CMK (cell line): ENCODE measurements at regions not wholly inside any gene's neighbourhood (a gene's known extent, or its start where the extent isn't known, plus 50 kb on each side); places are given as distances from the start of the nearest gene placed in this dataset.
"Not testable (repeated sequence)": the region's sequence is repeated elsewhere in the genome, so short reads cannot be mapped to it uniquely, and the experiment has no call there.

Experiments used
- DNase-seq: peaks from one replicate; pipeline ENCODE4 v3.0.0-alpha.2; 2010; ENCODE audit warnings: low read depth

DNA sequence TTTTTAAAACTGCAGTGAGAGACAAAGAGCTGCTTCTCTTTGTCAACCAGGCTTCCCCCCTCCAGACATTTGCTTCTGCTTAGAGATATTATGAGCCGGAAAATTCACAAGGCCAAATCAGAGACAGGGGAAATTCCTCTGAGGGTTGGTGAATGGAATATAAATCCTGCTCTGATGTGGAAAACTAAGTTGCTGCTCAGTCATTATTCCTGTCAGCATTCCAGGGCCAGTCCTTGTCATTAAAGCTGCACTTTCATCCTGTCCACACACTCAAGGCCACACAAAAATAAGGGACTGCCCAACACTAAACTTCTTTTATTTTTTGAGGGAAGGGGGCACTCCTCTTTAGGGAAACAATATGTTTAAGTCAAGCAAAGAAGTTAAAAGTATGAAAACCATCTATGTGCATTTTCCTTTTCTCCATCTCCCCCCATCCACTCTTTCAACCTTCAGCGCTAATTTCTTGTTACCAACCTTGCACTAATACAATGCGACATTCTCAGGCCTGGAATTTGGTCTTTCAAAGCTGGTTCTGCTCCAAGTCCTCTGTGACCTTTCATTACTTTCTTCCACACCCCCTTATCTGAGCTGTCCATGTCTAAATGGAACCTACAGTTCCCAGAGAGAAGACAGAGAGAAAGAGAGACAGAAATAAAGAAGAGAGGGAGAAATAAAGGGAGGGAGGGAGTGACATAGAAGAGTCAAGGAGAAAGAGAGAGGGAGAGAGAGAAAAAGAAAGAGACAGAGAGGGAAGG is 118.9 kb upstream of the S1PR3 start:
- no peak for DNase-seq

DNA sequence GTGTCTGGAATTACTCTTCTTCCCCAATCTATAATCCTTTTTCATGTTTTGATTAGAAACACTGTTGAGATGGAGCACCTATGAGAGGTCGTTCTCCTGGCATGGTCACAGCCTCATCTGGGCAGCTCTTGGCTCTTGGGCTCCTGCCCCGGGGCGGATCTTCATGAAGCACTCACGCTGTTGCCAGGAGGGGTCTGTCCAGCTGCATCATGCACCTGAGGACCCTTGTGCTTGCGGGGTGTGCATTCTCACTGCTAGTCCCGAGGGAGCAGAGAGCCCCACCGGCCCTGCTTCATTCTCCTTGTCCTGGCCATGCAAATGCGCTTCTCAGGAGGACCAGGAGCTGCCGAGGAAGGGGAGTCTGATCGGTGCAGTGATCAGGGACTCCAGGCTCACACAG is 117.6 kb upstream of the S1PR3 start:
- no peak for DNase-seq

- no peak for DNase-seq
These were observed 116.9 kb upstream of the S1PR3 start for GRCh38 chr9:88874391-88874790.

GRCh38 chr9:88875400-88876120 is 115.7 kb upstream of the S1PR3 start:
- no peak for DNase-seq

- DNase-seq: no peak
These were observed 111.1 kb upstream of the S1PR3 start for GRCh38 chr9:88880199-88880598.

- DNase-seq: not testable (repeated sequence)
These were observed 107.0 kb upstream of the S1PR3 start for GRCh38 chr9:88884291-88884690.

DNA sequence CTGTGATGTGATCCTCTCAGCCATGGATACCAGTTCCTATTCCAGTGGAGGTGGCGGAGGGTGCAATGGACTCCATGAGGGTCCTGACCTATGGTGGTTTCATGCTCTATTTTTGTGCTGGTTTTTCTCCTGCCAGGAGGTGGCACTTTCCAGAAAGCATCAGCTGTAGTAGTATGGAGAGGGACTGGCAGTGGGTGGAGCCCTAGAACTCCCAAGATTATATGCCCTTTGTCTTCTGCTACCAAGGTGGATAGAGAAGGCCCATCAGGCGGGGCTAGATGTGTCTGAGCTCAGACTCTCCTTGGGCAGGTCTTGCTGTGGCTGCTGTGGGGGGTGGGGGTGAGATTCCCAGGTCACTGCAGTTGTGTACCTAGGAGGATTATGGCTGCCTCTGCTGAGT is 104.5 kb upstream of the S1PR3 start:
- DNase-seq: not testable (repeated sequence)

- no peak for DNase-seq
These were observed 101.9 kb upstream of the S1PR3 start for GRCh38 chr9:88889386-88889785.

- DNase-seq: no peak
These were observed 100.7 kb upstream of the S1PR3 start for GRCh38 chr9:88890546-88890945.

- DNase-seq: no peak
These were observed 100.2 kb upstream of the S1PR3 start for GRCh38 chr9:88891040-88891439.

DNA sequence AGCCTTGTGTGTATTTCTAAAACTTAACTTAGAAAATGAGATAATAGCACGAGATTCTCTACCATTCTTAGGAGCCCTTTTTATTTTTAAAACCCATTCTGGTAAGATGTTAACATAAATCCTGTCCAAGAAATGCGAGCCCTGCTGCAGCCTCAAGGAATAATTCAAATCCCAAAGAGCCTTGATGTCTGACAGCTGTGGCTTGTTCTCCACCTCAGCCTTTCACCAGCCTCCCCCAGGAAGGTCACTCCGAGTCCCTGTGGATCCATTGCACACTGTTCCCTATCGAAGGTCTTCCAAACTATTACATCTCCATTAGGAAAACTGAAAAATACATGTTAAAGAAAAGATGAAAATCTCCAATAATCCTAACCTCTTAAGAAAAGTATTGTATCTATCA is 98.5 kb upstream of the S1PR3 start:
- DNase-seq: no peak

DNA sequence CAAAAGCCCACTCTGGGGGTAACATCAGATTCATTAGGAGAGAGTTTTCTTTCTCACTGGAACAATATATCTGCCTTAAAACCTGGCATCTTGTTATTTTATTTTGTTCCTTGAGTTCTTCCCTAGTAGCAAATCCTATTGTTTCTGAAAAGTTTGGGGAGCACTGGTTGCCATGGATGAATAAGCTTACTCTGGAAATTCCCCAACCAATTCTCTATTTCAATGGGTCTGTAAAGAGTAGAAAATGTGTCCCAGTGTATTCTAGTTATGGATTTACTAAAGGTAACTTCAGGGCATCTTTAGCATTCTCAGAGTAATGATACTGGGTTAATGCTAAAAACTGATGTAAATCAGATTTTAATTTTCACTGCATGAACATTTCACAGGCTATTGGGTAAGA is 94.2 kb upstream of the S1PR3 start:
- no peak for DNase-seq

- no peak for DNase-seq
These were observed 93.1 kb upstream of the S1PR3 start for GRCh38 chr9:88898039-88898720.

DNA sequence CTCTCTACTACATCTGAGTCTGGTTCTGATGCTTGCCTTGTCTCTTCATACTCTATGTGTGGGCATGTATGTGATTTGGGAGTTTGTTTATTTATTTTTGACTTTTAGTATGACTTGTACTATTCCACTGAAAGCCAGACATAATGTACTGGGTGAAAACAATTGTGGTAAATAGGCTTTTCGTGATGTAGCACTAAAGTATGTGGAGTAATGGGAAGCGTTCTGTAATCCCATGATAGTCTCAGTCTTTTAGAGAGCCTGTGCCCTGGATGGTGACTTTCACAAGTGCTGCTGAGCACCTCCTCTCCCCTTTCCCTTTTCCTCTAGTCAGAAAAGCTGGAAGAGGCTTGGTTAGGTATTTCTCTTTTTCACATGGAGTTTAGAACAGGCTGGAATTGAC is 85.8 kb upstream of the S1PR3 start:
- DNase-seq: no peak

DNA sequence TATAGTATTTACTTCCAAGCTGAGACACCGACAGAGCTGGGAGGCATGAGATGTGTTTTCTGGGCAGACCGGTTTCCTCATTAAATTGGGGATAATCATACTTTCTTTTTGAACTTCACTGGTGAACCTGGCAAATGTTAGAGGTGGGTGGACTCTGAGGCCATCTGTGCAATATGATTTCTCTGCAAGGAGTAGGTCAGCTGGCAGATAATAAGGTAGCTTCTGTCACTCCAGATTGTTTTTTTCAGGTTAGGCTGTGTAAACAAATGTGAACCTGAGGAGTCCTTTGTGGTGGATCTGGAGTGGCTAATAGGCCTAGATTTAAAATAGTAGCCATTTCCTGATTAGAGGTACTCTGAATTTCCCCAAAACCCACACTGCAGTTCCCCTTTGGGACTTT is 75.4 kb upstream of the S1PR3 start:
- no peak for DNase-seq

DNA sequence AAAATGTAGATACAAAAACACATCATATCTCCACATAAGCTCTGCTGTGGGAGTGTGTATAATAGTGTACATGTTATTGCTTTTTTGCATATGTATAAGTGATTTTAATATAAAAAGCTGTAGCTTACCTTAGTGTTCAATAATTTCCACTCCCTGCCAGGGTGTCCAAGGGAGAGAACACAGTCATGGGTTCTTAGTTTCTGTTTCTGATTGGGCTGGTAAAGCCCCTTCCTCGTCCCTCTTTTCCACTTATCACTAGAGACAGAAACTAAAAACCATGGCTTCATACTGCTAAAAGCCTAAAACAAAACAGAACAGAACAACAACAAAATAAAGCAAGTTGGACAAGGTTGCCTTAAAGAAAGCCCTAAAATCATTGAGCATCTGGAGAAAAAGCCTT is 74.4 kb upstream of the S1PR3 start:
- no peak for DNase-seq

GRCh38 chr9:88917375-88917774 is 73.9 kb upstream of the S1PR3 start:
- no peak for DNase-seq

- DNase-seq: not testable (repeated sequence)
These were observed 72.7 kb upstream of the S1PR3 start for GRCh38 chr9:88918537-88918936.

DNA sequence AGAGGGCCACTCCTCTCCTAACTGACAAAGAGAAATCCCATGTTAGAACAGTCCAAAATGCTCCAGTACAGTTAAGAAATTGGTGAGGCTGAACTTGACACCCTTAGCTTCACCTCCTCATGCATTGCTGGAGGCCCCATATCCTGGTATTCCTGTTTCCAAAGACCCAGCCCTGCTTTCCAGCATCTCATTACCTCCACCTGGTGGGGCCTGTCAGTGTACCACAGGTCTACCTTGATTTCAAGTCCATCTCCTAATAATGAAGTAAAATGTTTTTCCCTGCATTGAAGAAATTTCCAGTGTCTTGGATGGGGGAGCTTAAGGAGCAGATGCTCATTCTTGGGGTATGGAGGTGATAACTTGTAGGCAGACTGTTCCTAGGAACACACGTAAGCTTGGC is 70.6 kb upstream of the S1PR3 start:
- no peak for DNase-seq

- DNase-seq: no peak
These were observed 69.2 kb upstream of the S1PR3 start for GRCh38 chr9:88922091-88922490.

GRCh38 chr9:88923092-88923491 is 68.2 kb upstream of the S1PR3 start:
- no peak for DNase-seq

GRCh38 chr9:88923653-88924288 is 67.5 kb upstream of the S1PR3 start:
- DNase-seq: no peak

DNA sequence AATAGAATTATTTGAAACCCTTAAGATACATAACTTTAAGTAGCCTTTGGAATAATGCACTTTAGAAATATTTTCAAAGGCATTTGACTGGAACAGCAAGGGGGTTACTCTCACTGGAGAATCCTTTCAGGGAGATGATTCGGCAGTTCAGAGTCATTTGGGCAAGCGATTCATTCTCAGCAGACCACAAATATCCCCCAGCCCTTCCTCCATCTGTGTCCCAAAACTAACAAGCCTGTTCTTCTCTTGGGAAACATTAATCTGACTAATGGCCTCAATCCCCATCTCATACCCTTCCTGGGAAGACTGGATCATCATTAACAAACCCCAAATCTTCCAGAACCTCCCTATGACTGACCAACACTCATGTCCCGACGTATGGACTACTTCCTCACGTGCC is 65.8 kb upstream of the S1PR3 start:
- DNase-seq: no peak
